RWPE2 (cell line): ENCODE measurements at regions not wholly inside any gene's neighbourhood (a gene's known extent, or its start where the extent isn't known, plus 50 kb on each side); places are given as distances from the start of the nearest gene placed in this dataset.

Experiments used
- ATAC-seq: fragments of 200-7000 bp; cut with Tn5 transposase; 3 replicates; pipeline ENCODE4 v1.9.1; 2021; ENCODE audit warnings: low read depth
- DNase-seq: peaks from one replicate; pipeline ENCODE4 v3.0.0-alpha.2; 2020; ENCODE audit warnings: low spot score
- H3K27ac ChIP-seq: fragments of 450-650 bp; 2 replicates; pipeline ENCODE4 v1.5.1; 2017; ENCODE audit warnings: mild to moderate bottlenecking; ENCODE audit not compliant: poor library complexity, severe bottlenecking
- H3K27me3 ChIP-seq: fragments of 250-450 bp; sonication (Bioruptor Pico); 2 replicates; pipeline ENCODE4 v1.5.1; 2021; ENCODE audit warnings: mild to moderate bottlenecking, moderate library complexity; ENCODE audit not compliant: insufficient read depth, poor library complexity, severe bottlenecking
- H3K36me3 ChIP-seq: fragments of 250-450 bp; sonication (Bioruptor Pico); 2 replicates; pipeline ENCODE4 v1.5.1; 2020; ENCODE audit warnings: low read depth, mild to moderate bottlenecking, moderate library complexity
- H3K4me1 ChIP-seq: fragments of 250-450 bp; sonication (Bioruptor Pico); 2 replicates; pipeline ENCODE4 v1.5.1; 2021; ENCODE audit warnings: mild to moderate bottlenecking, moderate library complexity; ENCODE audit not compliant: insufficient read depth, poor library complexity, severe bottlenecking
- H3K4me3 ChIP-seq: fragments of 250-450 bp; sonication (Bioruptor Pico); 2 replicates; pipeline ENCODE4 v1.5.1; 2021; ENCODE audit warnings: mild to moderate bottlenecking, moderate library complexity; ENCODE audit not compliant: severe bottlenecking
- H3K9me3 ChIP-seq: fragments of 250-450 bp; sonication (Bioruptor Pico); 2 replicates; pipeline ENCODE4 v1.5.1; 2021; ENCODE audit warnings: mild to moderate bottlenecking, moderate library complexity; ENCODE audit not compliant: severe bottlenecking
- CTCF ChIP-seq: fragments of 450-650 bp; IDR thresholded peaks from one replicate; pipeline ENCODE4 v1.5.1; 2017; ENCODE audit warnings: mild to moderate bottlenecking, moderate library complexity; ENCODE audit not compliant: poor library complexity, severe bottlenecking

GRCh38 chr13:58598241-58598640, 966.7 kb downstream of the PCDH17 start:
- no peak for TF ChIP-seq CTCF
- ATAC-seq: peak; percentile 40; the same call in 1 of the 3 replicates
- H3K4me3 ChIP-seq: no peak overlapping the region
- no peak for DNase-seq
- no peaks in the 10 kb centered on the region for H3K36me3 ChIP-seq
- H3K27me3 ChIP-seq: no peaks in the 10 kb centered on the region
- H3K27ac ChIP-seq: no peak overlapping the region
- no peaks in the 10 kb centered on the region for H3K4me1 ChIP-seq
- no peaks in the 10 kb centered on the region for H3K9me3 ChIP-seq

GRCh38 chr13:58611117-58611516, 979.6 kb downstream of the PCDH17 start:
- no peak for TF ChIP-seq CTCF
- Histone ChIP-seq H3K36me3 (no peaks in the 10 kb centered on the region), H3K9me3 (no peaks in the 10 kb centered on the region), H3K4me3 (no peak overlapping the region), H3K27me3 (no peaks in the 10 kb centered on the region), H3K4me1 (no peaks in the 10 kb centered on the region), H3K27ac (no peak overlapping the region)
- no peak for ATAC-seq
- no peak for DNase-seq

GRCh38 chr13:58617880-58618665, 986.5 kb downstream of the PCDH17 start:
- Histone ChIP-seq H3K4me1 (no peaks in the 10 kb centered on the region), H3K27ac (no peak overlapping the region), H3K36me3 (no peaks in the 10 kb centered on the region), H3K4me3 (no peak overlapping the region), H3K27me3 (no peaks in the 10 kb centered on the region), H3K9me3 (no peaks in the 10 kb centered on the region)
- no peak for TF ChIP-seq CTCF
- ATAC-seq (no peak), DNase-seq (no peak)

- no peak for ATAC-seq
- H3K36me3 ChIP-seq: no peaks in the 10 kb centered on the region
- no peak for TF ChIP-seq CTCF
- no peaks in the 10 kb centered on the region for H3K4me1 ChIP-seq
- H3K9me3 ChIP-seq: no peaks in the 10 kb centered on the region
- no peak for DNase-seq
- no peaks in the 10 kb centered on the region for H3K27me3 ChIP-seq
- no peak overlapping the region for H3K4me3 ChIP-seq
- H3K27ac ChIP-seq: no peak overlapping the region
These were observed 988.0 kb downstream of the PCDH17 start for GRCh38 chr13:58619396-58620113.

- H3K4me3 ChIP-seq: no peak overlapping the region
- H3K27ac ChIP-seq: no peak overlapping the region
- DNase-seq (no peak), ATAC-seq (no peak)
- H3K27me3 ChIP-seq: no peaks in the 10 kb centered on the region
- no peak for TF ChIP-seq CTCF
- H3K36me3 ChIP-seq: no peaks in the 10 kb centered on the region
- H3K4me1 ChIP-seq: no peaks in the 10 kb centered on the region
- no peaks in the 10 kb centered on the region for H3K9me3 ChIP-seq
These were observed 988.6 kb downstream of the PCDH17 start for GRCh38 chr13:58620176-58620575.
